Hypothalamus (tissue), 51 donors: ENCODE measurements at regions not wholly inside any gene's neighbourhood (a gene's known extent, or its start where the extent isn't known, plus 50 kb on each side); places are given as distances from the start of the nearest gene placed in this dataset.
"Not testable (repeated sequence)": the region's sequence is repeated elsewhere in the genome, so short reads cannot be mapped to it uniquely, and the experiment has no call there.

Experiments
- DNase-seq, 51 donors: peaks; one replicate each; lab custom pipeline; 2025; lab: John Stamatoyannopoulos, UW

DNA sequence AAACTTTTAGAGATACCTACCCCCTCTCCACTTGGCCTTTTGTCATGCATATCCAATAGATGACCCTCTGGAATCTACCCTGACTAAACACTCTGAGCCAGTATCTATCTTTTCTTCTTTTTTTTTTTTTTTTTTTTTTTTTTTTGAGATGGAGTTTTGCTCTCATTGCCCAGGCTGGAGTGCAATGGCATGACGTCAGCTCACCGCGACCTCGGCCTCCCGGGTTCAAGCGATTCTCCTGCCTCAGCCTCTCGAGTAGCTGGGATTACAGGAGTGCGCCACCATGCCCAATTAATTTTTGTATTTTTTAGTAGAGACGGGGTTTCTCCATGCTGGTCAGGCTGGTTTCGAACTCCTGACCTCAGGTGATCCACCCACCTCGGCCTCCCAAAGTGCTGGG is 50.8 kb upstream of the GRIN2B start:
- DNase-seq, result not testable (repeated sequence)

DNA sequence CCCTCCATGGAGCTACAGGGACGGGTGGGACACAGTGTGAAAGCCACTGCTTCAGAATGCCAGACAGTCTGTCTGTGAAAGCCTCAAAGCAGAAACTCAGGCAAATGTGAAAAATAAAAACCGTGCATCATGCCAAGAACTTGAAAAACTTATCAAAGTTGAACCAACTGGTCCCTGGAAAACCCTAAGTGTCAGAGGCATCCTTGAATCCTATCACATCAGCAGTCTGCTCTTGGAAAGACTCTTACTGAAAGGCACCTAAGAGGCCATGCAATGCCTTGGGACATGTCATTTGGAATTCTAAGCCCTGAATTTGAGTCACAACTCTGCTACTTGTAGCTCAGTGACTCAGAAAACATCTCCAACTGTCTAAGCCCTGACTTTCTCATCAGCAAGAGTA is 62.4 kb upstream of the GRIN2B start:
- no peak for DNase-seq

GRCh38 chr12:14048941-14049545 is 67.6 kb upstream of the GRIN2B start:
- no peak for DNase-seq

GRCh38 chr12:14057895-14058294 is 76.5 kb upstream of the GRIN2B start:
- DNase-seq, result no peak

DNA sequence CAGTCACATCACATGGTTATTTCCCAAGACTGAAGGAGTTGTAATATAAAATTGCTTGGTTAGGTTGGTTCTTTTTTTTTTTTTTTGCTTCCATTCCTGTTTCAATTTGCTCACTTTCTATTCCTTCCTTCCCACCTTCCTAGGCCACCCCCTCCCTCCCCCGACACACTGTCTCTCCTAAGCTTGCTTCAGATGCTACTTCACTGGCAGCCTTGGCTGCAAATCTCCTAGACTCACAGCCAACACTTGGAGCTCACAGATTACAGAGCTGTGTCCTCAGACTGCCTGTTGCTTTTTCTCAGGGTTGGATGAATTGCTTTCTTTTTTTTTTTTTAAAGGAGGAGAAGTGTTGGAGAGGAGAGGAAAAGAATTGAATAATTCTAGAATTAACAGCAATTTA is 77.3 kb upstream of the GRIN2B start:
- DNase-seq, result peak in 2 of 51 donors; percentile 3 to 12

DNA sequence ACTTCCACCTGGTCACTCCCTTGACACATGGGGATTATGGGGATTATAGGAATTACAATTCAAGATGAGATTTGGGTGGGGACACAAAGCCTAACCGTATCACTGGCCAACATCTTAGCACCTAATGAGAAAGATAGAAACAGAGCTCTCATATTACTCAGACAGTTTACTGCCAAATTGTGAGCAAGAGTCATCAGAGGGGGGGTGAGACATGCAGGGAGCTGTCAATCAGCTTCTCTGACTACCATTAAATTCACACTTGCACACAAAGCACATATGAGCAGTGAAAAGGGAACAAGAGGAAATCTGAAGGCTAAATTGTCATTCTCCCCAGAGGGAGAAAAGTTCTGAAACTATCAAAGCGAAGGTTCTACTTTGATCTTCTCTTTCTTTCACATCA is 78.1 kb upstream of the GRIN2B start:
- DNase-seq, result no peak

GRCh38 chr12:14065616-14066015 is 84.2 kb upstream of the GRIN2B start:
- DNase-seq, result no peak

DNA sequence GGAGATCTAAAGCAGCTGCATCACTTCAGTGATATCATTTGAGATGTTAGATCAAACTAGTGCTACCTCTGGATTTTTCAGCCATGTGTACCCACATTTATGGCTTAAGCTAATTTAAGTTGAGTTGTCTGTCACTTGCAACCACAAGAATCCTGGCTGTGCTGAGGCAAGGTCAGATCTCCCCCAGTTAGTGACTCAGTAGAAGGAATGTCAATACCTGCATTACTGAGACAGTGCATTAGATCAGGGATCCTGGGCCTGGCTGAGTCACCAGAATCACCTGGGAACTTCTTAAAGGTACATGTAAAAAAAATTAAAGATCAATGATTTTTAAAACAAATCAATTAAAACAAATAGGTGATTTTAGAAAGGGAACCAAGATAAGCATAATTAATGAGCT is 84.6 kb upstream of the GRIN2B start:
- no peak for DNase-seq

DNA sequence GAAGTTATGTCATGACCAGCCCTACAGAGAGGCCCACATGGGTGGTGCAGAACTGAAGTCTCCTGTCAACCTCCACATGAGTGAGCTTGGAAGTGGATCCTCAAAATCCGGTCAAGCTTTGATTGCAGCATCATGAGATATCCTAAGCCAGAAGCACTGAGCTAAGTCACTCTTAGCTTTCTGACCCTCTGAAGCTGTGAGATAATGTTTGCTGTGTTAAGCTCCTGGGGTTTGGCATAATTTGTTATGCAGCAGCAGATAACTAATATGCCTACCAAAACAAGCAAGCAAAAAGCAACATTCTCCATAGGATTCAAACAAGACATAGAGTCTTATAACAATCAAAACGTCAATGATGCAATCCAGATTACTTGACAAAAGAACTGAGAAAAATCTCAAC is 87.6 kb upstream of the GRIN2B start:
- no peak for DNase-seq

DNA sequence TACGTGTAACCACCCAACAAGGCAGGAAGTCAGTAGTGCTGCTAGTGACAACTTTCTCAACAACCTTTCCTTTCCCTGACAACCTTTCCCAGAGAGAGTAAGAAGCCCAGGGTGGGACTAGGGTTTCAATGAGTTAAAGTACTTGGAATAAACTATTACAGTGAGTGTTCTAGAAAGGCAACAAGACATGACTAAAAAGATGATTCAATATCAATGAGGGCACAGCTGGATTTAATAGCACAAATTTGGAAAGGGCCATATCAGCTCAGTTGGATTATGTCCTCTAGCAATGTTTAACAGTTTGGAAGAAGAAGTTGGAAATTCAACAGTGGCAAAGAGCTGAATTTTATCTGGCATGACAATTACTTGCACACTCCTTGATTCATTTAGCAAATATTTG is 90.4 kb upstream of the GRIN2B start:
- DNase-seq, result no peak

- no peak for DNase-seq
Observed at GRCh38 chr12:14072987-14073386, 91.6 kb upstream of the GRIN2B start.

GRCh38 chr12:14075797-14076393 is 94.5 kb upstream of the GRIN2B start:
- no peak for DNase-seq

GRCh38 chr12:14076538-14076937 is 95.1 kb upstream of the GRIN2B start:
- no peak for DNase-seq

- DNase-seq, result no peak
Observed at GRCh38 chr12:14086838-14087237, 105.4 kb upstream of the GRIN2B start.

GRCh38 chr12:14099994-14100393 is 118.6 kb upstream of the GRIN2B start:
- DNase-seq, result no peak

DNA sequence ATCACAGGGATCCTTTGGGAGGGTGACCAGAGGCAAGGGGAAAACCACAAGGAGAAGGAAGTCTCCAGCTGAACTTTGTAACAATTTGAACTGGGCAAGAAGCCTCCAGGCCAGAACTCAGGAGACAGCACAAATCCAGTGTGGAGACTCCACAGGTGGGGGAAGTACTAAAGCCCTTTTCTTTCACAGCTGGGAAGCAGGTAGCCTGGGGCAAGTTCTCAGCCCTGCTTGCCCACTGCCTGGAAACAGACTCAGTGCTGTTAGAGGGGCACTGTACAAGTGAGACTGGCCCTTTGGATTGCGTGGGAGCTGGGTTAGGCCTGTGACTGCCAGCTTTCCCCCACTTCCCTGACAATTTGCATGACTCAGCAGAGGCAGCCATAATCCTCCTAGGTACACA is 120.2 kb upstream of the GRIN2B start:
- DNase-seq, result not testable (repeated sequence)

GRCh38 chr12:14111230-14111865 is 129.9 kb upstream of the GRIN2B start:
- DNase-seq, result peak in 2 of 51 donors; percentile 9 to 32

DNA sequence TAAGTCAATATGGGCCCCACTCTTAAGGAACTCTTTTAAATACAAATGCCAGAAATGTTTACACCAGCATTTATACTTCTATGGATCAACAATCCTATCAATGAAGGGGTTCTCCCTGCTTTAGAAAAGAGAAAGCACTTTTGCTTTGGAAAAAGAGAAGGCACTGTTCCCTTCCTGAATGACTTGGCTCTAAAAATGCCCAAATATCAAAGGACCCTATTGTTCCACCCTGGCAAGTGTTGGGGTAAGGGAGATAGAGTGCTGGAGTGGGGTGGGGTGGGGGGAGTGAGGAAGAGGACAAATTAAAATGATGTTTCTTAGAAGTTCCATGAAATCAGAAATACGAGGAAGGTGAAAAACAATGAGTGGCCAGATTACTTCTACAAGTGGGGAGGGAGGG is 131.6 kb upstream of the GRIN2B start:
- DNase-seq, result peak in 1 of 51 donors; percentile 11

GRCh38 chr12:14126692-14127091 is 145.3 kb upstream of the GRIN2B start:
- DNase-seq, result no peak

DNA sequence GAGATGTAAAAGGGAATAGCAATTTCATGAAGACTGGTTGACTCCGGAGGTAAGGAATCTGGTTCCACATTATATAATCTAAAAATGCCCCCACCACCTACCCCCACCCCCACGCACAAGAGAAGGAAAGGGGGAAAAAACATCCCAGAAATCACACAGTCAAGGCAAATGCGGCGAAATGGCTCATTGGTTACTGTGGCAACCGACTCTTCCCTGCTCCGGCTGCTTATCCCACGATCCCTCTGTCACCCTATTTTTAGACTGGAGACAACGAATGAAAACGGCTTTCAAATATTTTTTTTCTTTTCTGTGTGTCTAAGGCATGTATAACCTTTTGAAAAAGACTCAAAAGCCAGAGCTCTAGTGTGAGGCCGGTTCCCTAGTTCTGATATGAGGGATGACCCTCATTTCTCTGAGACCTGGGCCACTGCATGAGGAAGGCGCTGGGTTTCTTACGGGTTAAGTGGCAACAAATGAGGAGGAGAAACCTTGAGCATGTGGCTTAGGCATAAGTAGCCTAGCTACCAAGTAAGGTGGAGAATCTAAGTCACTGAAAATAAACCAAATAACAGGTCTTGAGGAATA is 148.3 kb upstream of the GRIN2B start:
- peak in 10 of 51 donors; percentile 4 to 75 (median 14) for DNase-seq

GRCh38 chr12:14135996-14136395 is 154.6 kb upstream of the GRIN2B start:
- DNase-seq, result no peak

DNA sequence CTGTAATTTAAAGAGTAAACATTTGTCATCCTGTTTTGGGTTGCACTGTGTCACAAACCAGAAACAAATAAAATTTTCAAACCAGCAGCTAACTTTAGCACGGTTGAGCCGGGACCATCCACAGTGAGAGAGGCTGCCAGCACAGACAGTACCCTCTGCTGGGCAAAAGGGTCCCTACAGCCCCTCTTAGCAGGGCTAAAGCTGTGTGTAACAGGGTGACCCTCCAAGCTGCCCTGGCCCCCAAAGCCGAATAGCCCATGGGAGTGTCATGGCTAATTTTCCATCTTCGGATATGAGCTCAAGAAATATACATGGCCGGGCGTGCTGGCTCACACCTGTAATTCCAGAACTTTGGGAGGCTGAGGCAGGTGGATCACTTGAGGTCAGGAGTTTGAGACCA is 157.1 kb upstream of the GRIN2B start:
- peak in 4 of 51 donors; percentile 2 to 7 (median 3) for DNase-seq
